Stomach (tissue), 4 donors: ENCODE measurements at regions not wholly inside any gene's neighbourhood (a gene's known extent, or its start where the extent isn't known, plus 50 kb on each side); places are given as distances from the start of the nearest gene placed in this dataset.

Experiments
- EP300 ChIP-seq: sonication (generic); formaldehyde crosslinking; IDR thresholded peaks from one replicate; pipeline ENCODE4 v1.6.1; 2017; ENCODE audit warnings: antibody characterized with exemption
- POLR2A ChIP-seq, 4 donors: fragments of 450-650 bp; IDR thresholded peaks; one replicate each; pipeline ENCODE4 v1.6.1; 2016; ENCODE audit warnings: antibody characterized with exemption in 4 of 4, control low read depth in 2 of 4, mild to moderate bottlenecking in 1 of 4, moderate library complexity in 1 of 4
- TF ChIP-seq, protein P1 (sequence below), 7 experiments: fragments of 450-650 bp in 4 of 7; fragments of 200-600 bp in 3 of 7; sonication (generic) in 3 of 7; IDR thresholded peaks; one replicate each; pipeline ENCODE4 v1.5.1; 2016 to 2019; ENCODE audit warnings: antibody characterized with exemption in 7 of 7, control low read depth in 2 of 7, mild to moderate bottlenecking in 1 of 7

DNA sequence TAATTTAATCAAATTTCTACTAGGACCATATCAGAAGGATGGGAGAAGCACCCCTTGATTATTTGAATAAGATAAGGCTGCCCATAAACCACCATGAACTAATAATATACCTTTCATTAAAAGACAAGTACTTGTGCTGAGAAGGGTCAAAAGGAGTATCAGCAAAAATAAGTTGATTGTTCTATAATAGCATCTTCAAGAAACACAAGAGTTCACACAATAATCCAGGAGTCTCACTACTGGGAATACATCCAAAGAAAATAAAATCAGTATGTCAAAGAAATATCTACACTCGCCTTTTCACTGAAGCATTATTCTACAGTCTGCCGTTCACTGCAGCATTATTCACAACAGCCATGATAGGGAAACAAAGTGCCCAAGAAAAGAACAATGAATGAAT is 1310.1 kb upstream of the PCDH9 start:
- TF ChIP-seq, protein P1, sequence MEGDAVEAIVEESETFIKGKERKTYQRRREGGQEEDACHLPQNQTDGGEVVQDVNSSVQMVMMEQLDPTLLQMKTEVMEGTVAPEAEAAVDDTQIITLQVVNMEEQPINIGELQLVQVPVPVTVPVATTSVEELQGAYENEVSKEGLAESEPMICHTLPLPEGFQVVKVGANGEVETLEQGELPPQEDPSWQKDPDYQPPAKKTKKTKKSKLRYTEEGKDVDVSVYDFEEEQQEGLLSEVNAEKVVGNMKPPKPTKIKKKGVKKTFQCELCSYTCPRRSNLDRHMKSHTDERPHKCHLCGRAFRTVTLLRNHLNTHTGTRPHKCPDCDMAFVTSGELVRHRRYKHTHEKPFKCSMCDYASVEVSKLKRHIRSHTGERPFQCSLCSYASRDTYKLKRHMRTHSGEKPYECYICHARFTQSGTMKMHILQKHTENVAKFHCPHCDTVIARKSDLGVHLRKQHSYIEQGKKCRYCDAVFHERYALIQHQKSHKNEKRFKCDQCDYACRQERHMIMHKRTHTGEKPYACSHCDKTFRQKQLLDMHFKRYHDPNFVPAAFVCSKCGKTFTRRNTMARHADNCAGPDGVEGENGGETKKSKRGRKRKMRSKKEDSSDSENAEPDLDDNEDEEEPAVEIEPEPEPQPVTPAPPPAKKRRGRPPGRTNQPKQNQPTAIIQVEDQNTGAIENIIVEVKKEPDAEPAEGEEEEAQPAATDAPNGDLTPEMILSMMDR (IDR thresholded peaks at IDR 0.05) = no peak
- TF ChIP-seq POLR2A (IDR thresholded peaks at IDR 0.05) (no peak), EP300 (no peak)
